SIG-M5 (cell line): ENCODE measurements at regions not wholly inside any gene's neighbourhood (a gene's known extent, or its start where the extent isn't known, plus 50 kb on each side); places are given as distances from the start of the nearest gene placed in this dataset.

Experiments
- DNase-seq: peaks from one replicate; lab custom pipeline; 2025; lab: John Stamatoyannopoulos, UW

GRCh38 chr4:13181681-13182080, 302.5 kb downstream of the RAB28 start:
- no peak for DNase-seq

- no peak for DNase-seq
Measured at GRCh38 chr4:13180701-13181100, 303.4 kb downstream of the RAB28 start.

- DNase-seq, result no peak
Measured at GRCh38 chr4:13178621-13179020, 305.5 kb downstream of the RAB28 start.

- DNase-seq, result no peak
Measured at GRCh38 chr4:13176741-13177142, 307.4 kb downstream of the RAB28 start.

GRCh38 chr4:13174926-13175325, 309.2 kb downstream of the RAB28 start:
- DNase-seq, result no peak

- DNase-seq, result no peak
Measured at GRCh38 chr4:13174001-13174400, 310.1 kb downstream of the RAB28 start.

- DNase-seq, result no peak
Measured at GRCh38 chr4:13171292-13172057, 312.7 kb downstream of the RAB28 start.

GRCh38 chr4:13169731-13170525, 314.2 kb downstream of the RAB28 start:
- DNase-seq, result no peak

- DNase-seq, result no peak
Measured at GRCh38 chr4:13168326-13168725, 315.8 kb downstream of the RAB28 start.

GRCh38 chr4:13166214-13166613, 317.9 kb downstream of the RAB28 start:
- DNase-seq, result no peak

GRCh38 chr4:13164783-13165331, 319.3 kb downstream of the RAB28 start:
- no peak for DNase-seq

GRCh38 chr4:13162886-13163285, 321.3 kb downstream of the RAB28 start:
- no peak for DNase-seq

- DNase-seq, result no peak
Measured at GRCh38 chr4:13160920-13161319, 323.2 kb downstream of the RAB28 start.

- no peak for DNase-seq
Measured at GRCh38 chr4:13159041-13159620, 325.0 kb downstream of the RAB28 start.

- no peak for DNase-seq
Measured at GRCh38 chr4:13151194-13151593, 332.9 kb downstream of the RAB28 start.

GRCh38 chr4:13143222-13144070, 340.7 kb downstream of the RAB28 start:
- DNase-seq, result no peak

GRCh38 chr4:13142726-13143125, 341.4 kb downstream of the RAB28 start:
- DNase-seq, result no peak

- no peak for DNase-seq
Measured at GRCh38 chr4:13142191-13142590, 341.9 kb downstream of the RAB28 start.

- no peak for DNase-seq
Measured at GRCh38 chr4:13137390-13137789, 346.8 kb downstream of the RAB28 start.

- DNase-seq, result no peak
Measured at GRCh38 chr4:13133700-13134099, 350.4 kb downstream of the RAB28 start.

- no peak for DNase-seq
Measured at GRCh38 chr4:13130848-13131247, 353.3 kb downstream of the RAB28 start.

- DNase-seq, result no peak
Measured at GRCh38 chr4:13129095-13129494, 355.0 kb downstream of the RAB28 start.
